CD14-positive monocyte (primary cell): ENCODE measurements at regions not wholly inside any gene's neighbourhood (a gene's known extent, or its start where the extent isn't known, plus 50 kb on each side); places are given as distances from the start of the nearest gene placed in this dataset.

Experiments used
- DNase-seq, 3 donors: peaks; one replicate each; pipeline ENCODE4 v3.0.0-alpha.2; 2011 to 2022
- H2AFZ ChIP-seq: 2 replicates; pipeline ENCODE4 v1.6.0; 2012; ENCODE audit warnings: mild to moderate bottlenecking, low read depth, low read length, inconsistent platforms; ENCODE audit not compliant: insufficient read depth, poor library complexity, severe bottlenecking
- H3K27ac ChIP-seq, 2 donors: 1 replicate in 1 of 2; 2 replicates in 1 of 2; pipeline ENCODE4 v1.5.1; 2012 to 2013; ENCODE audit warnings: low read length in 2 of 2, control low read depth in 1 of 2, inconsistent platforms in 1 of 2, low read depth in 1 of 2, mild to moderate bottlenecking in 1 of 2
- H3K27me3 ChIP-seq, 2 donors: one replicate each; pipeline versions ENCODE4 v1.6.0 to v1.6.1; 2011 to 2013; ENCODE audit warnings: low read length in 2 of 2; ENCODE audit not compliant: control insufficient read depth in 2 of 2, insufficient read depth in 2 of 2
- H3K36me3 ChIP-seq, 2 donors: replicated peaks in 1 of 2; 1 replicate in 1 of 2; 2 replicates in 1 of 2; pipeline versions ENCODE4 v1.5.1 to v1.6.1; 2012 to 2013; ENCODE audit warnings: low read length in 2 of 2, control low read depth in 1 of 2, inconsistent platforms in 1 of 2, mild to moderate bottlenecking in 1 of 2; ENCODE audit not compliant: insufficient read depth in 2 of 2, control insufficient read depth in 1 of 2
- H3K4me1 ChIP-seq, 2 donors: 1 replicate in 1 of 2; 2 replicates in 1 of 2; pipeline versions ENCODE4 v1.5.1 to v1.6.1; 2012 to 2013; ENCODE audit warnings: low read length in 2 of 2, control low read depth in 1 of 2, inconsistent platforms in 1 of 2, mild to moderate bottlenecking in 1 of 2, moderate library complexity in 1 of 2; ENCODE audit not compliant: insufficient read depth in 2 of 2, control insufficient read depth in 1 of 2
- H3K4me2 ChIP-seq: replicated peaks from 2 replicates; pipeline ENCODE3; 2012; ENCODE audit warnings: low read length, moderate library complexity, mild to moderate bottlenecking; ENCODE audit not compliant: poor library complexity, severe bottlenecking; ENCODE audit errors: extremely low read depth
- H3K4me3 ChIP-seq, 3 experiments: fragments of 200-600 bp in 1 of 3; sonication (generic) in 1 of 3; replicated peaks in 1 of 3; 1 replicate in 2 of 3; 2 replicates in 1 of 3; pipeline ENCODE4 v1.5.1; 2011 to 2013; ENCODE audit warnings: low read length in 3 of 3, mild to moderate bottlenecking in 3 of 3, control low read depth in 2 of 3, low read depth in 2 of 3, inconsistent platforms in 1 of 3, moderate library complexity in 1 of 3
- H3K79me2 ChIP-seq: 2 replicates; pipeline ENCODE4 v1.6.0; 2012; ENCODE audit warnings: mild to moderate bottlenecking, control low read depth, inconsistent platforms, low read length, moderate library complexity; ENCODE audit not compliant: insufficient read depth
- H3K9ac ChIP-seq: 2 replicates; pipeline ENCODE4 v1.6.0; 2017; ENCODE audit warnings: low read length, mild to moderate bottlenecking; ENCODE audit not compliant: insufficient read depth, poor library complexity, severe bottlenecking
- H3K9me3 ChIP-seq, 2 donors: replicated peaks in 1 of 2; 1 replicate in 1 of 2; 2 replicates in 1 of 2; pipeline versions ENCODE4 v1.5.1 to v1.6.1; 2012 to 2013; ENCODE audit warnings: low read length in 2 of 2, control low read depth in 1 of 2; ENCODE audit not compliant: control insufficient read depth in 1 of 2, insufficient read depth in 1 of 2
- H4K20me1 ChIP-seq: 2 replicates; pipeline ENCODE4 v1.6.0; 2012; ENCODE audit warnings: mild to moderate bottlenecking, low read length, control low read depth, moderate library complexity; ENCODE audit not compliant: insufficient read depth
- H3K27ac Mint-ChIP-seq, 7 donors: one replicate each; pipeline ENCODE4 v1.8.0; 2020; ENCODE audit warnings: mild to moderate bottlenecking in 7 of 7, mixed read lengths in 7 of 7, moderate library complexity in 6 of 7, inconsistent platforms in 2 of 7
- H3K27me3 Mint-ChIP-seq, 3 donors: one replicate each; pipeline ENCODE4 v1.8.0; 2021 to 2022; ENCODE audit warnings: low read depth in 3 of 3, mild to moderate bottlenecking in 3 of 3, mixed read lengths in 3 of 3, moderate library complexity in 3 of 3, inconsistent platforms in 1 of 3
- H3K36me3 Mint-ChIP-seq, 2 donors: one replicate each; pipeline ENCODE4 v1.8.0; 2020; ENCODE audit warnings: mixed read lengths in 2 of 2, inconsistent platforms in 1 of 2, mild to moderate bottlenecking in 1 of 2
- H3K4me1 Mint-ChIP-seq: one replicate; pipeline ENCODE4 v1.8.0; 2020; ENCODE audit warnings: mild to moderate bottlenecking, mixed read lengths
- H3K4me3 Mint-ChIP-seq, 2 donors: one replicate each; pipeline ENCODE4 v1.8.0; 2020; ENCODE audit warnings: mild to moderate bottlenecking in 2 of 2, mixed read lengths in 2 of 2, moderate library complexity in 1 of 2
- H3K9me3 Mint-ChIP-seq, 7 donors: one replicate each; pipeline ENCODE4 v1.8.0; 2020 to 2022; ENCODE audit warnings: mixed read lengths in 7 of 7, mild to moderate bottlenecking in 6 of 7, moderate library complexity in 6 of 7, inconsistent platforms in 2 of 7
- WGBS: methylation state at CpG from one replicate; pipeline ENCODE4 v1.1.5; 2013; ENCODE audit warnings: missing lambda C conversion rate; ENCODE audit not compliant: insufficient coverage; 5-methylcytosine and 5-hydroxymethylcytosine counted together
- intact Hi-C, 2 donors: fragments of 100-400 bp; cut with micrococcal nuclease; formaldehyde crosslinking; loops; one replicate each; pipeline versions ENCODE4 v1.15.0 to v1.15.1; 2023
- TF ChIP-seq, protein P1 (sequence below): fragments of 200-600 bp; IDR thresholded peaks from one replicate; pipeline ENCODE4 v1.8.0; 2022; ENCODE audit warnings: antibody characterized with exemption, mild to moderate bottlenecking

DNA sequence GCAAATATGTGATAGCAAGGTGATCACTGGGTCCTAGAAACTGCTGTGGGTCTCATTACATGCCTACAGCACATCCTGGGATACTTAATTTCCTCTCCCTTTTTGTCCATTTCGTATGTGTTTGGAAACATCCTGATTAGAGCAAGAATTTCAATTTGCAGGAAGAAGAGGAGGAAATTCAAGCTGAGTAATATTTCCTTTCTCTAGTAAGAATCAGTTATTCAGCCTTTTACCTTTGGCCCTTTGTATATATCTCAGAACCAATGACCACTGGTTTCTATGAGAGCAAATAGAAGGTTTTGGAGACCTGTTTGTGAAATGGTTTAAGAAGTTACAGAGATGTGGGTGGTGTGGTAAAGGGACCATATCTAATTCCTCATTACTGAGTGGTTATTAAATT, 171.6 kb downstream of the RMI1 start:
- Mint-ChIP-seq H3K27ac (no peak overlapping the region), H3K9me3 (peaks cover 0 to 2% (median 0%) of the 10 kb centered on the region in 7 donors), H3K36me3 (no peaks in the 10 kb centered on the region), H3K4me3 (no peak overlapping the region), H3K4me1 (peaks cover 5% of the 10 kb centered on the region), H3K27me3 (peaks cover 0 to 2% (median 0%) of the 10 kb centered on the region in 3 donors)
- no CpG with 5 or more reads among the region's 1 CpG for WGBS
- Histone ChIP-seq H3K4me3 (no peak overlapping the region), H4K20me1 (no peaks in the 10 kb centered on the region), H3K27me3 (no peaks in the 10 kb centered on the region), H3K9me3 (no peaks in the 10 kb centered on the region), H2AFZ (no peak overlapping the region), H3K27ac (no peak overlapping the region), H3K4me1 (peaks cover under 1 to 3% of the 10 kb centered on the region in 2 donors), H3K36me3 (no peaks in the 10 kb centered on the region), H3K4me2 (no peak overlapping the region), H3K79me2 (no peaks in the 10 kb centered on the region), H3K9ac (no peak overlapping the region)
- intact Hi-C loops, result no loop called here
- TF ChIP-seq, protein P1, sequence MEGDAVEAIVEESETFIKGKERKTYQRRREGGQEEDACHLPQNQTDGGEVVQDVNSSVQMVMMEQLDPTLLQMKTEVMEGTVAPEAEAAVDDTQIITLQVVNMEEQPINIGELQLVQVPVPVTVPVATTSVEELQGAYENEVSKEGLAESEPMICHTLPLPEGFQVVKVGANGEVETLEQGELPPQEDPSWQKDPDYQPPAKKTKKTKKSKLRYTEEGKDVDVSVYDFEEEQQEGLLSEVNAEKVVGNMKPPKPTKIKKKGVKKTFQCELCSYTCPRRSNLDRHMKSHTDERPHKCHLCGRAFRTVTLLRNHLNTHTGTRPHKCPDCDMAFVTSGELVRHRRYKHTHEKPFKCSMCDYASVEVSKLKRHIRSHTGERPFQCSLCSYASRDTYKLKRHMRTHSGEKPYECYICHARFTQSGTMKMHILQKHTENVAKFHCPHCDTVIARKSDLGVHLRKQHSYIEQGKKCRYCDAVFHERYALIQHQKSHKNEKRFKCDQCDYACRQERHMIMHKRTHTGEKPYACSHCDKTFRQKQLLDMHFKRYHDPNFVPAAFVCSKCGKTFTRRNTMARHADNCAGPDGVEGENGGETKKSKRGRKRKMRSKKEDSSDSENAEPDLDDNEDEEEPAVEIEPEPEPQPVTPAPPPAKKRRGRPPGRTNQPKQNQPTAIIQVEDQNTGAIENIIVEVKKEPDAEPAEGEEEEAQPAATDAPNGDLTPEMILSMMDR, result no peak
- DNase-seq, result no peak

DNA sequence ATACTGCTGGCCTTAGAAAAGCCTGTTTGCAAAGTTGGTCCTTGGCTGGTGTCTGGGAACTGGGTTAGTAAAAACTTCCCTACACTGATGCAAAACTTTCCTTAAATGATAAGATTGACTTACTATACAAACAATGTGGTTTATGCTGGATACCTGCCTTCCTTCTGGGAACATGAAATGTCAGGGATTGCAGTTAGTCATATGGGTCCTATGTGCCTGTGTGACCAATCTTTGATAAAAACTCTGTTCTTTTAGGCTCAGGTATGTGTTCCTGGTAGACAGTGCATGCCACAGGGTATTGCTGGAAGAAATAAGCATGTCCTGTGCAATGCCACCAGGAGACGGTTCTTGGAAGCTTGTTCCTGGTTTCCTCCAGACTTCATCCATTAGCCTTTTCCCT, 173.3 kb downstream of the RMI1 start:
- H3K79me2 ChIP-seq, result no peaks in the 10 kb centered on the region
- Mint-ChIP-seq H3K9me3 (peaks cover 0 to 2% (median 0%) of the 10 kb centered on the region in 7 donors), H3K4me1 (peaks cover 2% of the 10 kb centered on the region), H3K4me3 (no peak overlapping the region), H3K36me3 (no peaks in the 10 kb centered on the region), H3K27ac (no peak overlapping the region), H3K27me3 (peaks cover 0 to 2% (median 2%) of the 10 kb centered on the region in 3 donors)
- intact Hi-C loops, result no loop called here
- no peak overlapping the region for H3K9ac ChIP-seq
- no CpG with 5 or more reads among the region's 1 CpG for whole genome bisulfite sequencing
- H3K4me1 ChIP-seq, result no peaks in the 10 kb centered on the region
- H3K27ac ChIP-seq, result no peak overlapping the region
- H3K9me3 ChIP-seq, result no peaks in the 10 kb centered on the region
- no peaks in the 10 kb centered on the region for H3K36me3 ChIP-seq
- no peak overlapping the region for H3K4me2 ChIP-seq
- no peak overlapping the region for H2AFZ ChIP-seq
- H3K4me3 ChIP-seq, result no peak overlapping the region
- DNase-seq, result no peak
- H3K27me3 ChIP-seq, result peaks cover 0 to 3% of the 10 kb centered on the region in 2 donors
- H4K20me1 ChIP-seq, result no peaks in the 10 kb centered on the region
- TF ChIP-seq, protein P1, result no peak
